Kidney epithelial cell (primary cell): ENCODE measurements at regions not wholly inside any gene's neighbourhood (a gene's known extent, or its start where the extent isn't known, plus 50 kb on each side); places are given as distances from the start of the nearest gene placed in this dataset.

Experiments
- DNase-seq: peaks from one replicate; pipeline ENCODE4 v3.0.0-alpha.2; 2010; ENCODE audit warnings: low read depth
- H3K27me3 ChIP-seq: 2 replicates; pipeline ENCODE4 v1.6.0; 2011; ENCODE audit warnings: low read length; ENCODE audit not compliant: control insufficient read depth, insufficient read depth
- H3K36me3 ChIP-seq: 2 replicates; pipeline ENCODE4 v1.5.1; 2011; ENCODE audit warnings: low read length; ENCODE audit not compliant: control insufficient read depth, insufficient read depth
- H3K4me3 ChIP-seq: 2 replicates; pipeline ENCODE4 v1.5.1; 2011; ENCODE audit warnings: low read depth, mild to moderate bottlenecking, control low read depth, low read length
- TF ChIP-seq, protein P1 (sequence below): IDR thresholded peaks from 2 replicates; pipeline ENCODE4 v1.5.1; 2011; ENCODE audit warnings: mild to moderate bottlenecking, moderate library complexity, low read length, control low read depth, inconsistent platforms; ENCODE audit not compliant: insufficient read depth, poor library complexity, severe bottlenecking

DNA sequence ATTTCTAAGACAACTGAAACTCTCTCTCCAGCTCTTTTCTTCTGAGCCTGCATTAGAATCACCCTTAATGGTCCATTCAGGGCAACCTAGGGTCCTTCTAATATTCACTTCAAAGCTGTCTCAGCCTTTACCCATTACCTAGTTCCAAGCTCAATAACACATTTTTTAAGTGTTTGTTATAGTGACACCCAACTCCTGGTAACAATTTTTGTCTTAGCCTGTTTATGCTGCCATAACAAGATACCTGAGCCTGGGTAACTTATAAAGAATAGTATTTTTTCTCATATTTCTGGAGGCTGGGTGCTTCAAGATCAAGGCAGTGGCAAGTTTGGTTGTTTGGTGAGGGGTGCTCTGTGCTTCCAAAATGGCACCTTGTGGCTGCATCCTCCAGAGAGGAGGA, 531.5 kb upstream of the USP24 start:
- Histone ChIP-seq H3K27me3 (no peaks in the 10 kb centered on the region), H3K4me3 (no peak overlapping the region), H3K36me3 (no peaks in the 10 kb centered on the region)
- TF ChIP-seq, protein P1, sequence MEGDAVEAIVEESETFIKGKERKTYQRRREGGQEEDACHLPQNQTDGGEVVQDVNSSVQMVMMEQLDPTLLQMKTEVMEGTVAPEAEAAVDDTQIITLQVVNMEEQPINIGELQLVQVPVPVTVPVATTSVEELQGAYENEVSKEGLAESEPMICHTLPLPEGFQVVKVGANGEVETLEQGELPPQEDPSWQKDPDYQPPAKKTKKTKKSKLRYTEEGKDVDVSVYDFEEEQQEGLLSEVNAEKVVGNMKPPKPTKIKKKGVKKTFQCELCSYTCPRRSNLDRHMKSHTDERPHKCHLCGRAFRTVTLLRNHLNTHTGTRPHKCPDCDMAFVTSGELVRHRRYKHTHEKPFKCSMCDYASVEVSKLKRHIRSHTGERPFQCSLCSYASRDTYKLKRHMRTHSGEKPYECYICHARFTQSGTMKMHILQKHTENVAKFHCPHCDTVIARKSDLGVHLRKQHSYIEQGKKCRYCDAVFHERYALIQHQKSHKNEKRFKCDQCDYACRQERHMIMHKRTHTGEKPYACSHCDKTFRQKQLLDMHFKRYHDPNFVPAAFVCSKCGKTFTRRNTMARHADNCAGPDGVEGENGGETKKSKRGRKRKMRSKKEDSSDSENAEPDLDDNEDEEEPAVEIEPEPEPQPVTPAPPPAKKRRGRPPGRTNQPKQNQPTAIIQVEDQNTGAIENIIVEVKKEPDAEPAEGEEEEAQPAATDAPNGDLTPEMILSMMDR = no peak
- no peak for DNase-seq

DNA sequence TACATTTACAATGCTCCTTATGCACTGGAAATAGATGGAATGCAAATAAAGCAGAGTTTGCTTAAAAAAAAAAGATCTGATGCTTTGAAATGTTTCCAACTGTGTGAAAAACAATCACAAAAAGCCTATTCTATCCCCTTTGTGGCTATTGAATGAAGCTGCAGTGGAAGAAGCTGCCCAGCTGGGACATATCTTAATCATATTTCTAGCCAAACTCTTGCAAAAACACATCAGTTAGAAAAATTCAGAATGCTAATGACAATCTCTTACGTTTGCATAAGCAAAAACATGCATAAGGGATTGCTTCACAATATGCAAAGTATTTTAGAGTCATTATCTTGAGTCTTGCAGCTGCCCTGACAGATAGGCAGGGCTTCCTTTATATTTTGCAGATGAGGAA, 526.4 kb upstream of the USP24 start:
- no peak for DNase-seq
- Histone ChIP-seq H3K36me3 (no peaks in the 10 kb centered on the region), H3K4me3 (no peak overlapping the region), H3K27me3 (no peaks in the 10 kb centered on the region)
- TF ChIP-seq, protein P1 = no peak

DNA sequence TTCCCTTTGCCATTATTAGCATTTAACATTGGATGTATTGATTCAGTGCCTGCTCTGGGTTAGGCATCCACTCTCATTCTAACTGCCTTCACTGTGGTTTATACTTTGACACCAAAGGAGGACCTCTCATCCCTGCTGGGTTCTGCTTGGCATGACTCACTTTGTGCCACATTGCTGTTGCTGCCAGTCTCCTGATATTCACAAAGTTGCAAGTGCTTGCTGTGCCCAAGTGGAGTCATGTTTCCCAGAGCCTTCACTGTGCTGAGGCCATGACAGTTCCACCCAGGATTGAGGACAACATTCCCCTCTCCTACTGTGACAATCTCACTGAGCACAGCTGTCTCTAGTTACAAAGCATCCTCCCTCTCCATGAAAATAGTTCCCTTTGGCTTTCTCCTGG, 519.9 kb upstream of the USP24 start:
- H3K27me3 ChIP-seq = no peaks in the 10 kb centered on the region
- no peaks in the 10 kb centered on the region for H3K36me3 ChIP-seq
- H3K4me3 ChIP-seq = no peak overlapping the region
- TF ChIP-seq, protein P1 = no peak
- DNase-seq = no peak

DNA sequence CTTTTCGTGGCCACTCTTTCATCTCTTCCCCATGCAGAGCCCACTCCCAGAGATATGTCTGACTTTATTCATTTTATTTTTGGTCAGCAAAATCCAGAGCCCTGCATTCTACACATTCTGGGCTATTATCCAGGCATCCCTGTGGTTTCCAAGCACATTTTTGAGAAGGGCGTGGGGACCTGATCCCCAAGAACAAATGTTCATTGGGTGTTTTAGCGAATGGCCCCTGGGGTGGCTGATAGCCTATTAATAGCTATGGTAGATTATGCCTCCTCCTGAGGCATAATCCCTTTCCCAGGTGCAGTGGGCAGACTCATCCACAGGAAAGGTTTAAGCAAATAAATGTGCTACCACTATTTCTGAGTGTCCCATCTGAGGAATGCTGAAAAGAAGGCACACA, 511.8 kb upstream of the USP24 start:
- Histone ChIP-seq H3K4me3 (no peak overlapping the region), H3K27me3 (no peaks in the 10 kb centered on the region), H3K36me3 (no peaks in the 10 kb centered on the region)
- DNase-seq = no peak
- TF ChIP-seq, protein P1 = no peak

DNA sequence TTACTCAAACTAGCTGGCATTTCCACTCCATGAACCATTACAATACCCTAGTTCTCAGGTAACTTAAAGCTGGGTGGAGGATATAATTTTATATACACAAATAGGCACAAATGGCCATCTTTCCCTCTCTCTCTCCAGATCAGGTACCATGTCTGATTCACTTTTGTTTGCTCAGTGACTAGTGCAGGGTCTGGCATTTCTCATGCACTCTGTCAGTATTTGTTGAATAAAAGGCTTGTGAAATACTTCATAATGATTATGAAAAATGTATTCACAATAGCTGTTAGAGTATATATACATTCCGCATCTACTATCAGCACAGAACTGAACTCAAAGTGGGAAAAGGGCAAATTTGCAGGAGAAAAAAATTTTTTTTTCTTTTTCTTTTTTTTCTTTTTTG, 510.2 kb upstream of the USP24 start:
- TF ChIP-seq, protein P1 = no peak
- no peaks in the 10 kb centered on the region for H3K27me3 ChIP-seq
- H3K4me3 ChIP-seq = no peak overlapping the region
- no peaks in the 10 kb centered on the region for H3K36me3 ChIP-seq
- DNase-seq = no peak

DNA sequence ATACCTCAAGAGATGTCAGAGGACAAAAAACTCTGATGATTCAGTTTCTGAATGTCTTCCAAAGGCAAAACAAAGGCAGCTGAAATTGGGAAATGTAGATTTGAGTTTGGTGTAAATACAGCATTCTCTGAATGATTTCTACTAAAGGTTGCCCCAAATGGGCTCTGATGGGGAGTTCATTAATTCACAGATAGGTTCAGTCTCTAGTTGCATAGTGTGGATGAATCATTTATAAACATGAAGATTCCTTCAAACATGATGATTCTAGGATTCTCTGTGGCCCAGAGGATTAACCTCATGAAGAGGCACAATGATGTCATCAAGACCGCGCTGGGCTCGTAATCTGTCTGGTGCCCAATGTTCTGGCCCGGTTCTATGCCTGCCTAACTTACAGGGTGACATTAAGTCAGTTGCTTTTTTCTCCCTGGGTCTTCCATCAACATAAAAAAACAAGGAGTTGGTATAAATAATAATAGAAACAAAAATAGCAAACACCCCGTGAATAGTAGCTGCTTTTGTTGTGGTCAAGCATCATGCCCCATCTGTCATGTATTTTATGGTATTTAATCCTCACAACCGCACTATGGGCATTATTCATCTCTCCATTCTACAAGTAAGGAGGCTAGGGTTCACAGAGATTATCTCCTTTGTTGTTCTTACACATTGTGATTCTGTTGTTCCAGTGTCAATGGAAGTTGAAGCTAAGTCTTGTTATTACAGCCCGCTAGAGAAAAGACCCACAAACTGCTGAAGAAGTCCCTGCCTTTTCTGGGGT, 509.6 kb upstream of the USP24 start:
- no peaks in the 10 kb centered on the region for H3K27me3 ChIP-seq
- no peaks in the 10 kb centered on the region for H3K36me3 ChIP-seq
- TF ChIP-seq, protein P1 = no peak
- no peak for DNase-seq
- H3K4me3 ChIP-seq = no peak overlapping the region
